GM23338 (cell line): ENCODE measurements at regions not wholly inside any gene's neighbourhood (a gene's known extent, or its start where the extent isn't known, plus 50 kb on each side); places are given as distances from the start of the nearest gene placed in this dataset.

Experiments used
- ATAC-seq: fragments of 200-7000 bp; cut with Tn5 transposase; 3 replicates; pipeline ENCODE4 v1.9.1; 2020
- DNase-seq: peaks from one replicate; pipeline ENCODE4 v3.0.0-alpha.2; 2015; ENCODE audit warnings: low spot score
- H2AFZ ChIP-seq: fragments of 200-600 bp; sonication (generic); 2 replicates; pipeline ENCODE4 v1.8.0; 2016; ENCODE audit warnings: antibody characterized with exemption, mild to moderate bottlenecking, moderate library complexity
- H3F3A ChIP-seq: fragments of 200-600 bp; sonication (generic); replicated peaks from 2 replicates; pipeline ENCODE4 v1.8.0; 2017; ENCODE audit warnings: antibody characterized with exemption, mixed run types, low read depth
- H3K27ac ChIP-seq: fragments of 200-600 bp; sonication (generic); 2 replicates; pipeline ENCODE4 v1.6.1; 2016; ENCODE audit warnings: low read depth
- H3K27me3 ChIP-seq: fragments of 200-600 bp; sonication (generic); 2 replicates; pipeline ENCODE4 v1.8.0; 2016; ENCODE audit warnings: mild to moderate bottlenecking, mixed run types, moderate library complexity; ENCODE audit not compliant: insufficient read depth
- H3K36me3 ChIP-seq: fragments of 200-600 bp; sonication (generic); 2 replicates; pipeline ENCODE4 v1.8.0; 2016; ENCODE audit warnings: mild to moderate bottlenecking; ENCODE audit not compliant: insufficient read depth
- H3K4me1 ChIP-seq: fragments of 200-600 bp; sonication (generic); 2 replicates; pipeline ENCODE4 v1.8.0; 2016; ENCODE audit warnings: mild to moderate bottlenecking, moderate library complexity; ENCODE audit not compliant: insufficient read depth
- H3K4me2 ChIP-seq: fragments of 200-600 bp; sonication (generic); 2 replicates; pipeline ENCODE4 v1.7.1; 2017; ENCODE audit warnings: mixed run types
- H3K4me3 ChIP-seq: fragments of 200-600 bp; sonication (generic); 2 replicates; pipeline ENCODE4 v1.6.1; 2016; ENCODE audit warnings: mixed run types
- H3K79me2 ChIP-seq: fragments of 200-600 bp; sonication (generic); replicated peaks from 2 replicates; pipeline ENCODE4 v1.8.0; 2017; ENCODE audit warnings: mild to moderate bottlenecking; ENCODE audit not compliant: insufficient read depth
- H3K9me2 ChIP-seq: fragments of 200-600 bp; sonication (generic); 2 replicates; pipeline ENCODE4 v1.8.0; 2017; ENCODE audit not compliant: insufficient read depth
- H4K20me1 ChIP-seq: fragments of 200-600 bp; sonication (generic); replicated peaks from 2 replicates; pipeline ENCODE4 v1.8.0; 2017; ENCODE audit warnings: mild to moderate bottlenecking; ENCODE audit not compliant: insufficient read depth
- H3K27ac Mint-ChIP-seq: 2 replicates; pipeline ENCODE4 v1.8.0; 2020; ENCODE audit warnings: inconsistent platforms, mild to moderate bottlenecking, moderate library complexity, mixed read lengths
- H3K27me3 Mint-ChIP-seq: 3 replicates; pipeline ENCODE4 v1.8.0; 2022; ENCODE audit warnings: low read depth, mild to moderate bottlenecking, moderate library complexity, mixed read lengths, inconsistent platforms; ENCODE audit not compliant: insufficient read depth, poor library complexity
- H3K36me3 Mint-ChIP-seq: 3 replicates; pipeline ENCODE4 v1.8.0; 2021; ENCODE audit warnings: low read depth, mild to moderate bottlenecking, inconsistent platforms, moderate library complexity, mixed read lengths
- H3K4me1 Mint-ChIP-seq: 3 replicates; pipeline ENCODE4 v1.8.0; 2020; ENCODE audit warnings: mild to moderate bottlenecking, inconsistent platforms, mixed read lengths
- H3K4me3 Mint-ChIP-seq: 3 replicates; pipeline ENCODE4 v1.8.0; 2021; ENCODE audit warnings: moderate library complexity, mild to moderate bottlenecking, inconsistent platforms, mixed read lengths
- H3K9me3 Mint-ChIP-seq: 3 replicates; pipeline ENCODE4 v1.8.0; 2020; ENCODE audit warnings: moderate library complexity, mild to moderate bottlenecking, inconsistent platforms, mixed read lengths
- CREB1 ChIP-seq: fragments of 250-450 bp; sonication (Bioruptor Pico); IDR thresholded peaks from 2 replicates; pipeline ENCODE4 v1.5.0; 2020; ENCODE audit warnings: low read depth, mild to moderate bottlenecking, moderate library complexity
- CTCF ChIP-seq, 2 experiments: fragments of 200-600 bp in 1 of 2; sonication (generic) in 1 of 2; conservative IDR thresholded peaks; 2 replicates each; pipeline versions ENCODE4 v1.5.1 to v1.6.1; 2016 to 2017; ENCODE audit warnings: antibody characterized with exemption in 2 of 2, low read depth in 2 of 2, mild to moderate bottlenecking in 2 of 2, moderate library complexity in 1 of 2
- ETS1 ChIP-seq: IDR thresholded peaks from 2 replicates; pipeline ENCODE4 v1.6.1; 2016; ENCODE audit warnings: antibody characterized with exemption
- EZH2 ChIP-seq: fragments of 200-600 bp; sonication (generic); IDR thresholded peaks from one replicate; pipeline ENCODE4 v1.8.0; 2017; ENCODE audit warnings: antibody characterized with exemption, mild to moderate bottlenecking, low read depth; ENCODE audit not compliant: unreplicated experiment
- EZH2phosphoT487 ChIP-seq: fragments of 200-600 bp; sonication (generic); IDR thresholded peaks from one replicate; pipeline ENCODE4 v1.8.1; 2018; ENCODE audit warnings: antibody characterized with exemption; ENCODE audit not compliant: unreplicated experiment
- JUNB ChIP-seq: IDR thresholded peaks from one replicate; pipeline ENCODE4 v1.6.1; 2016; ENCODE audit warnings: antibody characterized with exemption; ENCODE audit not compliant: unreplicated experiment
- NANOG ChIP-seq: IDR thresholded peaks from 2 replicates; pipeline ENCODE4 v1.6.1; 2016; ENCODE audit warnings: antibody characterized with exemption, borderline replicate concordance
- POLR2AphosphoS5 ChIP-seq: IDR thresholded peaks from 2 replicates; pipeline ENCODE4 v1.6.1; 2016; ENCODE audit warnings: antibody characterized with exemption, low read depth
- REST ChIP-seq: IDR thresholded peaks from one replicate; pipeline ENCODE4 v1.6.1; 2018; ENCODE audit warnings: antibody characterized with exemption; ENCODE audit not compliant: unreplicated experiment
- STAT1 ChIP-seq: IDR thresholded peaks from one replicate; pipeline ENCODE4 v1.6.1; 2016; ENCODE audit warnings: antibody characterized with exemption; ENCODE audit not compliant: unreplicated experiment
- ZNF114 ChIP-seq: fragments of 250-450 bp; sonication (Bioruptor Pico); IDR thresholded peaks from 2 replicates; pipeline ENCODE4 v1.5.0; 2020; ENCODE audit warnings: mild to moderate bottlenecking, moderate library complexity
- ZNF331 ChIP-seq: fragments of 250-450 bp; sonication (Bioruptor Pico); IDR thresholded peaks from 2 replicates; pipeline ENCODE4 v1.5.0; 2020; ENCODE audit warnings: low read depth, mild to moderate bottlenecking, moderate library complexity
- ZNF462 ChIP-seq: fragments of 250-450 bp; sonication (Bioruptor Pico); IDR thresholded peaks from 2 replicates; pipeline ENCODE4 v1.5.0; 2020; ENCODE audit warnings: mild to moderate bottlenecking, moderate library complexity

- TF ChIP-seq ETS1 (no peak), EZH2 (no peak), NANOG (no peak), ZNF331 (no peak), CREB1 (CRISPR knock-in tag) (no peak), STAT1 (no peak), POLR2AphosphoS5 (no peak), ZNF462 (CRISPR knock-in tag) (no peak), ZNF114 (CRISPR knock-in tag) (no peak), REST (no peak), CTCF (conservative IDR thresholded peaks at IDR 0.05; ENCODE audit: low read depth in 2 of 2) (no peak), EZH2phosphoT487 (no peak), JUNB (no peak)
- H3K4me1 ChIP-seq, result no peaks in the 10 kb centered on the region
- Mint-ChIP-seq H3K9me3 (no peaks in the 10 kb centered on the region), H3K27ac (no peak overlapping the region), H3K36me3 (no peaks in the 10 kb centered on the region), H3K27me3 (peaks cover 2% of the 10 kb centered on the region), H3K4me1 (no peaks in the 10 kb centered on the region), H3K4me3 (no peak overlapping the region)
- H3K4me2 ChIP-seq, result no peak overlapping the region
- 0 out of 2 replicates have a peak, but pooled peaks cover 3% of the 10 kb centered on the region for H3K9me2 ChIP-seq
- no peaks in the 10 kb centered on the region for H4K20me1 ChIP-seq
- no peak for DNase-seq
- no peak for ATAC-seq
- no peaks in the 10 kb centered on the region for H3F3A ChIP-seq
- no peak overlapping the region for H3K4me3 ChIP-seq
- H2AFZ ChIP-seq, result no peak overlapping the region
- H3K36me3 ChIP-seq, result no peaks in the 10 kb centered on the region
- H3K27ac ChIP-seq, result no peak overlapping the region
- no peaks in the 10 kb centered on the region for H3K79me2 ChIP-seq
- H3K27me3 ChIP-seq, result no peaks in the 10 kb centered on the region
Observed at GRCh38 chr20:22243067-22243466, 341.3 kb downstream of the FOXA2 start.
